ENCODE measurements at regions not wholly inside any gene's neighbourhood (a gene's known extent, or its start where the extent isn't known, plus 50 kb on each side); places are given as distances from the start of the nearest gene placed in this dataset.

GRCh38 chr15:100777821-100778220, 101.8 kb upstream of the ALDH1A3 start:
- H4K91ac ChIP-seq (ENCODE audit: low read length), result no peak overlapping the region

DNA sequence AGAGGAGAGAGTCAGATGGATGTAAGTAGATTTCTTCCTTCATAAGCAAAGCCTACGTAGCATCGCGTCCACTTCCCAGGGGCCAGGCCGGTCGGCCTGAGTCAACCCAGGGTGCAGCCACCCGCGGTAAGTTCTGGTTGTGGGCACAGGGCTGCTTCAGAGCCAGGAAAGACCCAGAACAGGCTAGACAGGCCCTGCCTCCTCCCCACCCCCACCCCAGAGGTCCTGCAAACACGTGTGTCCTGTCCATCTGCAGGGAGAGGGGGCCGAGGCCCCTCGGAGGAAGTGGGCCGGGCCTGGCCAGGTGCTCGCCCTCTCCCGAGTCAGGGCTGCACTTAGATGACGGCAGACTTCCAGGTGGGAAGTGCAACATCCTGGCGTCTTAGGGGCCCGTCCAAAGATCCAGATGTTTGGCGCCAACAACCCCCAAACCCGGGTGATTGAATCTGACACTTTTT, 100.8 kb upstream of the ALDH1A3 start:
- H2BK15ac ChIP-seq (ENCODE audit: low read depth, poor library complexity, severe bottlenecking), result no peak overlapping the region
- H3K4me2 ChIP-seq (ENCODE audit: low read length, poor library complexity, severe bottlenecking), result no peak overlapping the region
- no peak overlapping the region for H3K4me3 ChIP-seq (ENCODE audit: insufficient read depth in 1 of 2, low read depth in 1 of 2, low read length in 2 of 2)
- H2AK5ac ChIP-seq (ENCODE audit: low read length, severe bottlenecking), result no peak overlapping the region
- 77% methylated on average over 18 of the region's 18 CpGs for WGBS
- H3K9me3 ChIP-seq (ENCODE audit: control insufficient read depth, low read length), result no peaks in the 10 kb centered on the region
- no peak overlapping the region for H2AFZ ChIP-seq (ENCODE audit: low read depth, low read length)
- no peaks in the 10 kb centered on the region for H3K4me1 ChIP-seq (ENCODE audit: control insufficient read depth, insufficient read depth, low read depth, low read length)
- no peak overlapping the region for H3K4ac ChIP-seq (ENCODE audit: low read depth in 1 of 2, low read length in 2 of 2)
- H3K14ac ChIP-seq (ENCODE audit: low read length in 2 of 2), result no peak overlapping the region
- H3K18ac ChIP-seq (ENCODE audit: low read depth in 1 of 2, low read length in 2 of 2), result no peak overlapping the region
- H3K23ac ChIP-seq (ENCODE audit: low read length in 2 of 2), result no peak overlapping the region
- H3K79me1 ChIP-seq (replicated peaks; ENCODE audit: low read length, poor library complexity, severe bottlenecking), result no peaks in the 10 kb centered on the region
- no peak overlapping the region for H3K9ac ChIP-seq (ENCODE audit: low read length)
- no peaks in the 10 kb centered on the region for H3K27me3 ChIP-seq (ENCODE audit: control insufficient read depth in 1 of 2, insufficient read depth in 1 of 2, low read length in 2 of 2)
- H3K27ac ChIP-seq (ENCODE audit: low read length, poor library complexity, severe bottlenecking), result no peak overlapping the region
- no peak overlapping the region for H4K8ac ChIP-seq (ENCODE audit: low read length)
- DNase-seq, result no peak
- H2BK120ac ChIP-seq (ENCODE audit: low read depth, low read length), result no peak overlapping the region
- no peak overlapping the region for H2BK5ac ChIP-seq (ENCODE audit: low read depth, low read length, poor library complexity, severe bottlenecking)
- H2BK12ac ChIP-seq (ENCODE audit: low read length in 2 of 2), result no peak overlapping the region
- H4K91ac ChIP-seq (ENCODE audit: low read length), result no peak overlapping the region
- H3K36me3 ChIP-seq (ENCODE audit: control insufficient read depth in 1 of 2, insufficient read depth in 2 of 2, low read depth in 1 of 2, low read length in 2 of 2), result no peaks in the 10 kb centered on the region

More at GRCh38 chr15:100777821-100778220, 101.8 kb upstream of the ALDH1A3 start:
- H3K14ac ChIP-seq (ENCODE audit: low read length in 2 of 2), result no peak overlapping the region
- no peak overlapping the region for H2BK12ac ChIP-seq (ENCODE audit: low read length in 2 of 2)
- H3K27me3 ChIP-seq (ENCODE audit: control insufficient read depth in 1 of 2, insufficient read depth in 1 of 2, low read length in 2 of 2), result no peaks in the 10 kb centered on the region
- H3K79me1 ChIP-seq (replicated peaks; ENCODE audit: low read length, poor library complexity, severe bottlenecking), result no peaks in the 10 kb centered on the region
- H2AFZ ChIP-seq (ENCODE audit: low read depth, low read length), result no peak overlapping the region
- no peak overlapping the region for H3K4me3 ChIP-seq (ENCODE audit: insufficient read depth in 1 of 2, low read depth in 1 of 2, low read length in 2 of 2)
- no peak overlapping the region for H3K4me2 ChIP-seq (ENCODE audit: low read length, poor library complexity, severe bottlenecking)
- no peak overlapping the region for H2BK5ac ChIP-seq (ENCODE audit: low read depth, low read length, poor library complexity, severe bottlenecking)
- H3K9ac ChIP-seq (ENCODE audit: low read length), result no peak overlapping the region
- no peak overlapping the region for H3K4ac ChIP-seq (ENCODE audit: low read depth in 1 of 2, low read length in 2 of 2)
- no peak overlapping the region for H3K23ac ChIP-seq (ENCODE audit: low read length in 2 of 2)
- no peaks in the 10 kb centered on the region for H3K9me3 ChIP-seq (ENCODE audit: control insufficient read depth, low read length)
- DNase-seq, result no peak
- 88% methylated on average over 2 of the region's 2 CpGs for WGBS
- no peak overlapping the region for H2BK120ac ChIP-seq (ENCODE audit: low read depth, low read length)
- no peak overlapping the region for H2AK5ac ChIP-seq (ENCODE audit: low read length, severe bottlenecking)
- no peak overlapping the region for H4K8ac ChIP-seq (ENCODE audit: low read length)
- H3K18ac ChIP-seq (ENCODE audit: low read depth in 1 of 2, low read length in 2 of 2), result no peak overlapping the region
- no peak overlapping the region for H2BK15ac ChIP-seq (ENCODE audit: low read depth, poor library complexity, severe bottlenecking)
- H3K4me1 ChIP-seq (ENCODE audit: control insufficient read depth, insufficient read depth, low read depth, low read length), result no peaks in the 10 kb centered on the region
- H3K27ac ChIP-seq (ENCODE audit: low read length, poor library complexity, severe bottlenecking), result no peak overlapping the region
- H3K36me3 ChIP-seq (ENCODE audit: control insufficient read depth in 1 of 2, insufficient read depth in 2 of 2, low read depth in 1 of 2, low read length in 2 of 2), result no peaks in the 10 kb centered on the region

- Histone ChIP-seq H4K8ac (ENCODE audit: low read length) (no peak overlapping the region), H3K4me3 (ENCODE audit: insufficient read depth in 1 of 2, low read depth in 1 of 2, low read length in 2 of 2) (no peak overlapping the region), H2BK5ac (ENCODE audit: low read depth, low read length, poor library complexity, severe bottlenecking) (no peak overlapping the region), H4K91ac (ENCODE audit: low read length) (no peak overlapping the region), H3K4me2 (ENCODE audit: low read length, poor library complexity, severe bottlenecking) (no peak overlapping the region), H2AK5ac (ENCODE audit: low read length, severe bottlenecking) (no peak overlapping the region), H3K9ac (ENCODE audit: low read length) (no peak overlapping the region), H3K4ac (ENCODE audit: low read depth in 1 of 2, low read length in 2 of 2) (peak overlapping the region in 1 of 2 experiments; percentile 11), H2BK15ac (ENCODE audit: low read depth, poor library complexity, severe bottlenecking) (no peak overlapping the region), H3K79me1 (replicated peaks; ENCODE audit: low read length, poor library complexity, severe bottlenecking) (no peaks in the 10 kb centered on the region), H2BK12ac (ENCODE audit: low read length in 2 of 2) (peak overlapping the region in 1 of 2 experiments; percentile 11), H3K27me3 (ENCODE audit: control insufficient read depth in 1 of 2, insufficient read depth in 1 of 2, low read length in 2 of 2) (no peaks in the 10 kb centered on the region), H3K14ac (ENCODE audit: low read length in 2 of 2) (no peak overlapping the region), H3K9me3 (ENCODE audit: control insufficient read depth, low read length) (no peaks in the 10 kb centered on the region), H3K18ac (ENCODE audit: low read depth in 1 of 2, low read length in 2 of 2) (no peak overlapping the region), H3K4me1 (ENCODE audit: control insufficient read depth, insufficient read depth, low read depth, low read length) (no peaks in the 10 kb centered on the region), H3K36me3 (ENCODE audit: control insufficient read depth in 1 of 2, insufficient read depth in 2 of 2, low read depth in 1 of 2, low read length in 2 of 2) (no peaks in the 10 kb centered on the region), H3K27ac (ENCODE audit: low read length, poor library complexity, severe bottlenecking) (no peak overlapping the region), H2AFZ (ENCODE audit: low read depth, low read length) (no peak overlapping the region), H2BK120ac (ENCODE audit: low read depth, low read length) (no peak overlapping the region), H3K23ac (ENCODE audit: low read length in 2 of 2) (no peak overlapping the region)
- no peak for DNase-seq
- 90% methylated on average over 14 of the region's 17 CpGs for WGBS
These were observed 100.1 kb upstream of the ALDH1A3 start for GRCh38 chr15:100779331-100780207.

DNA sequence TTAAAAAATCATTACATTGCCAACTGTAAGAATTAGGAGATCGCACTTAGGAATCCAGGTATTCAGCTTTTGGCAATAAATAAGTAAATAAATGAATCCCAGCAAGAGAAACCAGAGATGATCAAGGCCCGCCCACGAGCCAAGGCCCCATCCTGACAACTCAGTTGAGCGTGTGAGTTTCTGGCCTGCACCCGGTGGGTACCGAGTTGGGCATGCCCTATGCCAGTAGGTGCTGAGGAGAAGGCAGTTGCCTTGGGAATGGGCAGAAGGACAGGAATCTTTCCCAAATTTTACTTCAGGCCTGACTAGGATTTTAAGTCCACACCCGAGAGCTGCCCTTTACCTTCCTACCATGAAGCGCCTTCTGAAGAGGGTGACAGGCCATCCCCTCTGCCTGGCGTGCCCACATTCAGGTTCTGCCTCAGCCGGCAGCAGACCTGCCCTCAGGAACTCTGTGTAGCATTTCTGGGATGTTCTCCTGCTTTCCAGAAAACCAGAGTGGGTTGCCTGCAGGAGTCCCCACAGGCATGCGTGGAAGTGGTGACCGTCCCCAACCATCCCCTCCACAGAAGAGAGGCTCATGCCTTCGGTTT, 99.3 kb upstream of the ALDH1A3 start:
- no peaks in the 10 kb centered on the region for H3K27me3 ChIP-seq (ENCODE audit: control insufficient read depth in 1 of 2, insufficient read depth in 1 of 2, low read length in 2 of 2)
- no peaks in the 10 kb centered on the region for H3K36me3 ChIP-seq (ENCODE audit: control insufficient read depth in 1 of 2, insufficient read depth in 2 of 2, low read depth in 1 of 2, low read length in 2 of 2)
- H3K14ac ChIP-seq (ENCODE audit: low read length in 2 of 2), result peak overlapping the region in 1 of 2 experiments; percentile 57
- H2BK5ac ChIP-seq (ENCODE audit: low read depth, low read length, poor library complexity, severe bottlenecking), result no peak overlapping the region
- WGBS, result 96% methylated on average over 12 of the region's 13 CpGs
- no peak overlapping the region for H3K4me2 ChIP-seq (ENCODE audit: low read length, poor library complexity, severe bottlenecking)
- no peak for DNase-seq
- no peak overlapping the region for H2BK15ac ChIP-seq (ENCODE audit: low read depth, poor library complexity, severe bottlenecking)
- H3K79me1 ChIP-seq (replicated peaks; ENCODE audit: low read length, poor library complexity, severe bottlenecking), result no peaks in the 10 kb centered on the region
- no peak overlapping the region for H2AK5ac ChIP-seq (ENCODE audit: low read length, severe bottlenecking)
- no peak overlapping the region for H3K23ac ChIP-seq (ENCODE audit: low read length in 2 of 2)
- H3K9ac ChIP-seq (ENCODE audit: low read length), result no peak overlapping the region
- no peak overlapping the region for H2AFZ ChIP-seq (ENCODE audit: low read depth, low read length)
- H3K9me3 ChIP-seq (ENCODE audit: control insufficient read depth, low read length), result no peaks in the 10 kb centered on the region
- no peak overlapping the region for H3K27ac ChIP-seq (ENCODE audit: low read length, poor library complexity, severe bottlenecking)
- H2BK12ac ChIP-seq (ENCODE audit: low read length in 2 of 2), result no peak overlapping the region
- no peak overlapping the region for H2BK120ac ChIP-seq (ENCODE audit: low read depth, low read length)
- H4K91ac ChIP-seq (ENCODE audit: low read length), result no peak overlapping the region
- no peak overlapping the region for H3K18ac ChIP-seq (ENCODE audit: low read depth in 1 of 2, low read length in 2 of 2)
- no peaks in the 10 kb centered on the region for H3K4me1 ChIP-seq (ENCODE audit: control insufficient read depth, insufficient read depth, low read depth, low read length)
- no peak overlapping the region for H3K4ac ChIP-seq (ENCODE audit: low read depth in 1 of 2, low read length in 2 of 2)
- no peak overlapping the region for H3K4me3 ChIP-seq (ENCODE audit: insufficient read depth in 1 of 2, low read depth in 1 of 2, low read length in 2 of 2)
- H4K8ac ChIP-seq (ENCODE audit: low read length), result no peak overlapping the region

Measured in mesenchymal stem cell (in vitro differentiated cells and primary cell).